HL-60 (cell line): ENCODE measurements at regions not wholly inside any gene's neighbourhood (a gene's known extent, or its start where the extent isn't known, plus 50 kb on each side); places are given as distances from the start of the nearest gene placed in this dataset.

Source experiments
- DNase-seq, 2 experiments: peaks; one replicate each; pipeline ENCODE4 v3.0.0-alpha.2; 2010 to 2020; ENCODE audit warnings: low read depth in 1 of 2, low spot score in 1 of 2
- H3K27ac ChIP-seq: fragments of 250-450 bp; sonication (Bioruptor Pico); replicated peaks from 2 replicates; pipeline ENCODE4 v1.5.1; 2020; ENCODE audit warnings: mild to moderate bottlenecking, moderate library complexity
- H3K27me3 ChIP-seq: fragments of 250-450 bp; sonication (Bioruptor Pico); 2 replicates; pipeline ENCODE4 v1.5.1; 2021; ENCODE audit warnings: mild to moderate bottlenecking, moderate library complexity; ENCODE audit not compliant: insufficient read depth, poor library complexity, severe bottlenecking
- H3K4me3 ChIP-seq: replicated peaks from 2 replicates; pipeline ENCODE4 v1.5.1; 2011; ENCODE audit warnings: mild to moderate bottlenecking, control low read depth, low read length; ENCODE audit not compliant: insufficient read depth
- GABPA ChIP-seq: IDR thresholded peaks from 2 replicates; pipeline ENCODE4 v1.6.1; 2012; ENCODE audit warnings: low read depth
- POLR2AphosphoS5 ChIP-seq: IDR thresholded peaks from 2 replicates; pipeline ENCODE4 v1.6.1; 2012; ENCODE audit warnings: low read depth
- SPI1 ChIP-seq: IDR thresholded peaks from 2 replicates; pipeline ENCODE4 v1.6.1; 2012; ENCODE audit warnings: low read depth, mild to moderate bottlenecking, borderline replicate concordance
- TF ChIP-seq, protein P1 (sequence below): IDR thresholded peaks from 2 replicates; pipeline ENCODE4 v1.6.1; 2012; ENCODE audit warnings: low read depth; ENCODE audit not compliant: insufficient replicate concordance
- TF ChIP-seq, protein P2 (sequence below): IDR thresholded peaks from one replicate; pipeline ENCODE4 v1.5.1; 2011; ENCODE audit warnings: low read length, control low read depth, inconsistent platforms; ENCODE audit not compliant: insufficient read depth

DNA sequence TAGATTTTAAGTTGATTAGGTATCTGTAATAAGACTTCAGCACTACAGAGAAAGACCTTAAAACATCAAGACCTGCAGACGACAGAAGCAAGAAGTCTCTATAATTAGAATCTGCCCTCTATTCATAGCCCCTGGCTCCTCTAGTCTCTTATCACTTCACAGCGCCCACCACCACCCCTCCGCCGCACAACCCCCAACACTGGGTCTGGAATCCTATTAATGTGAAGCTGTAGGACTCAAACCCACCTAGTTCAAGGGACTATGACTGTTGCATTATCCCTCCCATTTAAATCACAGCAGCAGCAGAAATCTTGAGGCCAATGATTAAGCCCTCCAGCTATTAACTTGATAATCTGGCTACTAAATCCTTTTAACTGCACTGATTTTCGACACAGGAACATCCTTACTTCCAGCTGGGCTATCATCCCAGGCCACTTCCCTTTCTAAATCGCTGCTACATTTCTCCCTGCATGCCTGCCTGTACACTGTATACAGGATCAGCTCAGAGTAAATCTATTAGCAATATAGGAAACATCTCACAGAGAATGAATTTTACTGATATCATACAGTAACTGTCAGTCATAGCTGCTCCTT is 159.5 kb upstream of the GRAMD2B start:
- Histone ChIP-seq H3K27ac (no peak overlapping the region), H3K4me3 (no peak overlapping the region)
- DNase-seq = no peak

DNA sequence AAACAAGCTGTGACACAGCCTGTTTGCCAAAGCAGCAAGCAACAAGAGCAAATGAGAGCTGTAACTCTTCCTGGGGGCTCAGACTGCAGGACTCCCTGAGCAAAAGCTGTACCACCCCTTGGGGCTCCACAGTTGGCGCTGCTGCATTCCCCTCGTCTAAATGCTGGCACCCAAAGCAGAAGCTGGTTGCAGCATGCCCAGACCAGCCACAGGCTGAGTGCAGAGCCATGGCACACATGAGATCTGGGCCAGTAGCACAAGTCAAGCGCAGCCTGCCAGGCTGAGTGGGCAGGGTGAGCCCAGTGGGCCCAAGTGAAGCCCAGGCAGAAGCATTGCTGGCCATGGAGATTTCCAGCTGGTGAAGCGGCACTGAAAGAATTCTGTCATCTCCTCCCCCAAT is 157.3 kb upstream of the GRAMD2B start:
- no peak for DNase-seq
- no peaks in the 10 kb centered on the region for H3K27me3 ChIP-seq
- H3K27ac ChIP-seq = no peak overlapping the region
- no peak overlapping the region for H3K4me3 ChIP-seq
- TF ChIP-seq POLR2AphosphoS5 (no peak), SPI1 (no peak), GABPA (no peak)
- TF ChIP-seq, protein P1, sequence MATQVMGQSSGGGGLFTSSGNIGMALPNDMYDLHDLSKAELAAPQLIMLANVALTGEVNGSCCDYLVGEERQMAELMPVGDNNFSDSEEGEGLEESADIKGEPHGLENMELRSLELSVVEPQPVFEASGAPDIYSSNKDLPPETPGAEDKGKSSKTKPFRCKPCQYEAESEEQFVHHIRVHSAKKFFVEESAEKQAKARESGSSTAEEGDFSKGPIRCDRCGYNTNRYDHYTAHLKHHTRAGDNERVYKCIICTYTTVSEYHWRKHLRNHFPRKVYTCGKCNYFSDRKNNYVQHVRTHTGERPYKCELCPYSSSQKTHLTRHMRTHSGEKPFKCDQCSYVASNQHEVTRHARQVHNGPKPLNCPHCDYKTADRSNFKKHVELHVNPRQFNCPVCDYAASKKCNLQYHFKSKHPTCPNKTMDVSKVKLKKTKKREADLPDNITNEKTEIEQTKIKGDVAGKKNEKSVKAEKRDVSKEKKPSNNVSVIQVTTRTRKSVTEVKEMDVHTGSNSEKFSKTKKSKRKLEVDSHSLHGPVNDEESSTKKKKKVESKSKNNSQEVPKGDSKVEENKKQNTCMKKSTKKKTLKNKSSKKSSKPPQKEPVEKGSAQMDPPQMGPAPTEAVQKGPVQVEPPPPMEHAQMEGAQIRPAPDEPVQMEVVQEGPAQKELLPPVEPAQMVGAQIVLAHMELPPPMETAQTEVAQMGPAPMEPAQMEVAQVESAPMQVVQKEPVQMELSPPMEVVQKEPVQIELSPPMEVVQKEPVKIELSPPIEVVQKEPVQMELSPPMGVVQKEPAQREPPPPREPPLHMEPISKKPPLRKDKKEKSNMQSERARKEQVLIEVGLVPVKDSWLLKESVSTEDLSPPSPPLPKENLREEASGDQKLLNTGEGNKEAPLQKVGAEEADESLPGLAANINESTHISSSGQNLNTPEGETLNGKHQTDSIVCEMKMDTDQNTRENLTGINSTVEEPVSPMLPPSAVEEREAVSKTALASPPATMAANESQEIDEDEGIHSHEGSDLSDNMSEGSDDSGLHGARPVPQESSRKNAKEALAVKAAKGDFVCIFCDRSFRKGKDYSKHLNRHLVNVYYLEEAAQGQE = no peak
- TF ChIP-seq, protein P2, sequence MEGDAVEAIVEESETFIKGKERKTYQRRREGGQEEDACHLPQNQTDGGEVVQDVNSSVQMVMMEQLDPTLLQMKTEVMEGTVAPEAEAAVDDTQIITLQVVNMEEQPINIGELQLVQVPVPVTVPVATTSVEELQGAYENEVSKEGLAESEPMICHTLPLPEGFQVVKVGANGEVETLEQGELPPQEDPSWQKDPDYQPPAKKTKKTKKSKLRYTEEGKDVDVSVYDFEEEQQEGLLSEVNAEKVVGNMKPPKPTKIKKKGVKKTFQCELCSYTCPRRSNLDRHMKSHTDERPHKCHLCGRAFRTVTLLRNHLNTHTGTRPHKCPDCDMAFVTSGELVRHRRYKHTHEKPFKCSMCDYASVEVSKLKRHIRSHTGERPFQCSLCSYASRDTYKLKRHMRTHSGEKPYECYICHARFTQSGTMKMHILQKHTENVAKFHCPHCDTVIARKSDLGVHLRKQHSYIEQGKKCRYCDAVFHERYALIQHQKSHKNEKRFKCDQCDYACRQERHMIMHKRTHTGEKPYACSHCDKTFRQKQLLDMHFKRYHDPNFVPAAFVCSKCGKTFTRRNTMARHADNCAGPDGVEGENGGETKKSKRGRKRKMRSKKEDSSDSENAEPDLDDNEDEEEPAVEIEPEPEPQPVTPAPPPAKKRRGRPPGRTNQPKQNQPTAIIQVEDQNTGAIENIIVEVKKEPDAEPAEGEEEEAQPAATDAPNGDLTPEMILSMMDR = no peak

More for the DNA sequence above, 159.5 kb upstream of the GRAMD2B start:
- TF ChIP-seq, protein P1 = no peak
- TF ChIP-seq SPI1 (no peak), GABPA (no peak), POLR2AphosphoS5 (no peak)
- TF ChIP-seq, protein P2 = no peak
- no peaks in the 10 kb centered on the region for H3K27me3 ChIP-seq

DNA sequence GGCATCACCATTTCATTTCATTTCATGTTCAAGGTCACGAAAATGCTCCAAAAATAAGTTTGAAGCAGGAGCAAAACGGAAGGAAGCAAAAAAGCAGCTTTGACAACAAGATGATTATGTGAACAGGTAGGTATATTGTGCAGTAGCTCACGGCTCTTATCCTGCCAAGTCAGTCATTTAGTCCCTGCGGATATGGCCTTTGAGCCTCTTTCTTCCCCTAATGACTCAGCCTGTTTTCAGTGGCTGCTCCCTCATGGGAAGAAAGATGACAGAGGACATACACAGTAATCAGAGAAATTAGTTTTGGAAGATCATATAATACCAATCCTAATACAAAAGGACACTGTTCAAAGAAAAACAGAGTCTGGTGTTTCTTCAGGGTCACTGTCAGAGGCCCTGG is 155.8 kb upstream of the GRAMD2B start:
- H3K27ac ChIP-seq = no peak overlapping the region
- DNase-seq = no peak
- TF ChIP-seq POLR2AphosphoS5 (no peak), GABPA (no peak), SPI1 (no peak)
- TF ChIP-seq, protein P1 = no peak
- TF ChIP-seq, protein P2 = no peak
- no peaks in the 10 kb centered on the region for H3K27me3 ChIP-seq
- H3K4me3 ChIP-seq = no peak overlapping the region
